Upper lobe of left lung (tissue), 6 donors: ENCODE measurements at regions not wholly inside any gene's neighbourhood (a gene's known extent, or its start where the extent isn't known, plus 50 kb on each side); places are given as distances from the start of the nearest gene placed in this dataset.

Experiments used
- ATAC-seq, 2 donors: fragments of 200-7000 bp; cut with Tn5 transposase; one replicate each; pipeline ENCODE4 v1.9.1; 2022; ENCODE audit warnings: mild to moderate bottlenecking in 2 of 2, moderate library complexity in 2 of 2; ENCODE audit not compliant: low FRiP score in 2 of 2
- DNase-seq, 2 donors: peaks; one replicate each; pipeline ENCODE4 v3.0.0-alpha.2; 2019 to 2020
- H3K27ac ChIP-seq, 4 donors: fragments of 200-600 bp; sonication (generic); one replicate each; pipeline ENCODE4 v1.5.1; 2016 to 2019
- H3K27me3 ChIP-seq, 4 donors: fragments of 200-600 bp; sonication (generic); one replicate each; pipeline ENCODE4 v1.5.1; 2017 to 2019
- H3K36me3 ChIP-seq, 4 donors: fragments of 200-600 bp; sonication (generic); one replicate each; pipeline ENCODE4 v1.5.1; 2016 to 2019
- H3K4me1 ChIP-seq, 4 donors: fragments of 200-600 bp; sonication (generic); one replicate each; pipeline ENCODE4 v1.5.1; 2018 to 2019
- H3K4me3 ChIP-seq, 4 donors: fragments of 200-600 bp; sonication (generic); one replicate each; pipeline ENCODE4 v1.5.1; 2017 to 2019; ENCODE audit warnings: mild to moderate bottlenecking in 2 of 4, moderate library complexity in 1 of 4
- H3K9me3 ChIP-seq, 4 donors: fragments of 200-600 bp; sonication (generic); one replicate each; pipeline ENCODE4 v1.5.1; 2018 to 2019
- CTCF ChIP-seq, 6 experiments: fragments of 450-650 bp in 4 of 6; fragments of 200-600 bp in 2 of 6; sonication (generic) in 2 of 6; IDR thresholded peaks; one replicate each; pipeline ENCODE4 v1.5.1; 2016 to 2019; ENCODE audit warnings: antibody characterized with exemption in 6 of 6
- EP300 ChIP-seq, 4 donors: sonication (generic); formaldehyde crosslinking; IDR thresholded peaks; one replicate each; pipeline ENCODE4 v1.5.1; 2017; ENCODE audit warnings: antibody characterized with exemption in 4 of 4, control low read depth in 2 of 4
- POLR2A ChIP-seq, 4 donors: fragments of 450-650 bp; IDR thresholded peaks; one replicate each; pipeline ENCODE4 v1.5.1; 2016 to 2017; ENCODE audit warnings: antibody characterized with exemption in 4 of 4, mild to moderate bottlenecking in 2 of 4
- POLR2AphosphoS5 ChIP-seq, 2 donors: sonication (generic); formaldehyde crosslinking; IDR thresholded peaks; one replicate each; pipeline ENCODE4 v1.5.1; 2017; ENCODE audit warnings: antibody characterized with exemption in 2 of 2
- WGBS, 2 donors: methylation state at CpG; one replicate each; pipeline ENCODE4 v1.1.5; 2017 to 2018; 5-methylcytosine and 5-hydroxymethylcytosine counted together
- donor health status: DM: no; HTN: no; CAD: no; lungs with moderate emphysema.
- donor health status: DM: no; HTN: yes; CAD: no; lungs with severe emphysema.

GRCh38 chr3:118593277-118593670 lies 441.4 kb downstream of the IGSF11 start:
- Histone ChIP-seq H3K9me3 (peaks cover 0 to 17% (median 0%) of the 10 kb centered on the region in 4 donors), H3K4me1 (no peaks in the 10 kb centered on the region), H3K4me3 (no peak overlapping the region), H3K27ac (no peak overlapping the region), H3K36me3 (no peaks in the 10 kb centered on the region), H3K27me3 (no peaks in the 10 kb centered on the region)
- no peak for TF ChIP-seq CTCF (IDR thresholded peaks at IDR 0.05)
- no peak for ATAC-seq
- no peak for DNase-seq
- 71 to 74% methylated on average over 4 of the region's 4 CpGs for WGBS, 2 donors

- no peaks in the 10 kb centered on the region for H3K27me3 ChIP-seq
- no peak for TF ChIP-seq POLR2A (IDR thresholded peaks at IDR 0.05)
- no peak for TF ChIP-seq POLR2AphosphoS5 (IDR thresholded peaks at IDR 0.05)
- no peak for TF ChIP-seq CTCF (IDR thresholded peaks at IDR 0.05)
- TF ChIP-seq EP300 (IDR thresholded peaks at IDR 0.05), result no peak
- H3K36me3 ChIP-seq, result no peaks in the 10 kb centered on the region
- H3K4me1 ChIP-seq, result no peaks in the 10 kb centered on the region
- DNase-seq (no peak), ATAC-seq (no peak)
- H3K9me3 ChIP-seq, result peaks cover 0 to 17% (median 0%) of the 10 kb centered on the region in 4 donors
- no peak overlapping the region for H3K27ac ChIP-seq
- no peak overlapping the region for H3K4me3 ChIP-seq
These were observed 437.5 kb downstream of the IGSF11 start for GRCh38 chr3:118597184-118597583.

GRCh38 chr3:118607915-118608820 lies 426.5 kb downstream of the IGSF11 start:
- Histone ChIP-seq H3K27ac (no peak overlapping the region), H3K4me1 (no peaks in the 10 kb centered on the region), H3K27me3 (no peaks in the 10 kb centered on the region), H3K36me3 (no peaks in the 10 kb centered on the region), H3K4me3 (no peak overlapping the region), H3K9me3 (peaks cover 0 to 3% (median 0%) of the 10 kb centered on the region in 4 donors)
- DNase-seq (no peak), ATAC-seq (no peak)
- 89 to 93% methylated on average over 4 to 5 of the region's 5 CpGs for WGBS, 2 donors
- TF ChIP-seq POLR2AphosphoS5 (IDR thresholded peaks at IDR 0.05) (no peak), POLR2A (IDR thresholded peaks at IDR 0.05) (no peak), EP300 (IDR thresholded peaks at IDR 0.05) (no peak), CTCF (IDR thresholded peaks at IDR 0.05) (no peak)

DNA sequence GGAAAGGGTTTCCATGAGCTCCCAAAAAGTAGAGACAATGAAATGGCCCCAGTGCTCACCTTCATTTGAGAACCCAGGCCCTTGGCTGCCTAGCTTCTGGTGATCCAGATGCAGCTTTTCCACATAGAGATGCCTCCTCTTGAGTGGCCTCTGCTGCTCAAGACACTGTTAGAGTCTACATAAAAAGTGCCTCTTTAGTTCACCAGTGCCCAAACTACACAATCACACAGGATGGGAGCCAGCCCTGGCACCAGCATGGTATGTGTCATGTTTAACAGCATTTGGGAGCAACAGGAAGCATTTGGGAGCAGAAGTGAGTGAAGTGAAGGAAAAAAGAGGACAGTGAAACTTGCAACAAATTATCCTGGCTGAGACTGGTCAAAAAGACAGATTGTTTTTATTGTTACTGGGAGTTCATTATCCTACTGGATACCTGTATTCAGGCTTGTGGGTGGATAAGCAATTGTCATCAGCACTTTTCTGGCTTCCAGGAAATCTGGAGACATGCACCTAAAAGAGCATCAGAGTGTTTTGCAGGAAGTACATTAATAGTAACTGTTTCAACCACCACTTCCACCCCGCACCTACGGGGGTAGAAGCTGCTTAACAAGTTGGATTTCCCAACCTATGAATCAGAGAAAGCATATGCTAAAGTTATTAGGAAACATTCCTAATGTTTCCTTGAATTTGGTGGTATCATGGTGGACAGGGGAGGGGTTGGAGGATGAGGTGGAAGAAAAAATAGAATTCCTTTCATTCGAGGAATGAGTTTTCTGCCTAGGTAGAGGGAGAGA lies 416.2 kb downstream of the IGSF11 start:
- H3K27ac ChIP-seq, result no peak overlapping the region
- TF ChIP-seq EP300 (IDR thresholded peaks at IDR 0.05) (no peak), POLR2A (IDR thresholded peaks at IDR 0.05) (no peak), CTCF (IDR thresholded peaks at IDR 0.05) (no peak), POLR2AphosphoS5 (IDR thresholded peaks at IDR 0.05) (no peak)
- H3K27me3 ChIP-seq, result no peaks in the 10 kb centered on the region
- ATAC-seq (no peak), DNase-seq (no peak)
- no peaks in the 10 kb centered on the region for H3K4me1 ChIP-seq
- no peaks in the 10 kb centered on the region for H3K9me3 ChIP-seq
- 28 to 46% methylated on average over 3 of the region's 3 CpGs for WGBS, 2 donors
- H3K4me3 ChIP-seq, result no peak overlapping the region
- no peaks in the 10 kb centered on the region for H3K36me3 ChIP-seq
